ENCODE measurements at regions not wholly inside any gene's neighbourhood (a gene's known extent, or its start where the extent isn't known, plus 50 kb on each side); places are given as distances from the start of the nearest gene placed in this dataset.
"Not testable (repeated sequence)": the region's sequence is repeated elsewhere in the genome, so short reads cannot be mapped to it uniquely, and the experiment has no call there.

DNA sequence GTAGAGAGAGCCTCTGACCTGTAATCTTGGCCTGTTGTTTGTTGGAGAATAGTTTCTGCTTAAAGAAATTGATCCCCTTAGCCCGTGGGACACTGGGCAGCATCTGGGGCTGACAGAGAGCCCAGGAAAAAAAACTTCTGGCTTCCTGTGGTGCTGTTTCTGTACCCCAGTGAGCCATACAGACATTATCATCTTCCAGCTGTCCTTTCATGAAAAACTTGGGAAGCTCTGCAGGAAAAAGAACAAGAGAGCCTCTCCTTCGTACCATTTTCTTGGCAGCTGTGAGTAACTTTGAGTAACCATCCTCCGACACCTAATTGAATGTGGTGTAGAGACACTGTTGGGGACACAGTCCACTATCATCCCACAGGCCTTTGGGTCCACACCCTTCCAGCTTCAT lies 333.0 kb downstream of the SHQ1 start:
- no peaks in the 10 kb centered on the region for H3K9me3 Mint-ChIP-seq
- TF ChIP-seq, protein P1, sequence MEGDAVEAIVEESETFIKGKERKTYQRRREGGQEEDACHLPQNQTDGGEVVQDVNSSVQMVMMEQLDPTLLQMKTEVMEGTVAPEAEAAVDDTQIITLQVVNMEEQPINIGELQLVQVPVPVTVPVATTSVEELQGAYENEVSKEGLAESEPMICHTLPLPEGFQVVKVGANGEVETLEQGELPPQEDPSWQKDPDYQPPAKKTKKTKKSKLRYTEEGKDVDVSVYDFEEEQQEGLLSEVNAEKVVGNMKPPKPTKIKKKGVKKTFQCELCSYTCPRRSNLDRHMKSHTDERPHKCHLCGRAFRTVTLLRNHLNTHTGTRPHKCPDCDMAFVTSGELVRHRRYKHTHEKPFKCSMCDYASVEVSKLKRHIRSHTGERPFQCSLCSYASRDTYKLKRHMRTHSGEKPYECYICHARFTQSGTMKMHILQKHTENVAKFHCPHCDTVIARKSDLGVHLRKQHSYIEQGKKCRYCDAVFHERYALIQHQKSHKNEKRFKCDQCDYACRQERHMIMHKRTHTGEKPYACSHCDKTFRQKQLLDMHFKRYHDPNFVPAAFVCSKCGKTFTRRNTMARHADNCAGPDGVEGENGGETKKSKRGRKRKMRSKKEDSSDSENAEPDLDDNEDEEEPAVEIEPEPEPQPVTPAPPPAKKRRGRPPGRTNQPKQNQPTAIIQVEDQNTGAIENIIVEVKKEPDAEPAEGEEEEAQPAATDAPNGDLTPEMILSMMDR (IDR thresholded peaks at IDR 0.05; ENCODE audit: unreplicated experiment), result no peak
- peaks cover 30% of the 10 kb centered on the region for H3K4me1 Mint-ChIP-seq
- no peaks in the 10 kb centered on the region for H3K36me3 Mint-ChIP-seq
- peak overlapping the region; percentile 53 for H3K27ac Mint-ChIP-seq
- H3K4me3 Mint-ChIP-seq, result no peak overlapping the region
- no peaks in the 10 kb centered on the region for H3K27me3 Mint-ChIP-seq (ENCODE audit: low read depth)
- no peak for DNase-seq (ENCODE audit: low spot score in 2 of 2, unreplicated experiment in 2 of 2)

DNA sequence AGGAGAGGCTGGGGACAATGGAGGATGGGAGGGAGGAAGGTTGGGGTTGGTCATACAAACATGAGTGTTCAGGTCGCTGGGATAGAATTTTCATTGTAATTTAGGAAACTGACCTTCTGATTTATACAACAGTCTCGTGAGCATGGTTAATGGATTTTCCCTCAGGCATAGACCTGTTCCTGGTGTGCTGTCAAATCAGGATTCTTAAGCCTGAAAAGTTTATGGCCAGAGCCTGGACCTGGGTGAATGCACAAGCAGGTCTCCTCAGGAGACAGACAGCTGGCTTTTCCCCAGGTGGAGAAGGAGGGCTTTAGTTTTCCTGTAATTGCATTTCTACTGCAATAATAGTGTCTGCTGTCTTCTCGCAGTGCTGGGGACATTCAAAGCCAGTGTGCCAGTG lies 338.0 kb downstream of the SHQ1 start:
- no peak overlapping the region for H3K4me3 Mint-ChIP-seq
- H3K4me1 Mint-ChIP-seq, result peaks cover 1% of the 10 kb centered on the region
- no peaks in the 10 kb centered on the region for H3K27me3 Mint-ChIP-seq (ENCODE audit: low read depth)
- no peaks in the 10 kb centered on the region for H3K9me3 Mint-ChIP-seq
- TF ChIP-seq, protein P1 (IDR thresholded peaks at IDR 0.05; ENCODE audit: unreplicated experiment), result no peak
- H3K27ac Mint-ChIP-seq, result no peak overlapping the region
- H3K36me3 Mint-ChIP-seq, result no peaks in the 10 kb centered on the region
- DNase-seq (ENCODE audit: low spot score in 2 of 2, unreplicated experiment in 2 of 2), result no peak

DNA sequence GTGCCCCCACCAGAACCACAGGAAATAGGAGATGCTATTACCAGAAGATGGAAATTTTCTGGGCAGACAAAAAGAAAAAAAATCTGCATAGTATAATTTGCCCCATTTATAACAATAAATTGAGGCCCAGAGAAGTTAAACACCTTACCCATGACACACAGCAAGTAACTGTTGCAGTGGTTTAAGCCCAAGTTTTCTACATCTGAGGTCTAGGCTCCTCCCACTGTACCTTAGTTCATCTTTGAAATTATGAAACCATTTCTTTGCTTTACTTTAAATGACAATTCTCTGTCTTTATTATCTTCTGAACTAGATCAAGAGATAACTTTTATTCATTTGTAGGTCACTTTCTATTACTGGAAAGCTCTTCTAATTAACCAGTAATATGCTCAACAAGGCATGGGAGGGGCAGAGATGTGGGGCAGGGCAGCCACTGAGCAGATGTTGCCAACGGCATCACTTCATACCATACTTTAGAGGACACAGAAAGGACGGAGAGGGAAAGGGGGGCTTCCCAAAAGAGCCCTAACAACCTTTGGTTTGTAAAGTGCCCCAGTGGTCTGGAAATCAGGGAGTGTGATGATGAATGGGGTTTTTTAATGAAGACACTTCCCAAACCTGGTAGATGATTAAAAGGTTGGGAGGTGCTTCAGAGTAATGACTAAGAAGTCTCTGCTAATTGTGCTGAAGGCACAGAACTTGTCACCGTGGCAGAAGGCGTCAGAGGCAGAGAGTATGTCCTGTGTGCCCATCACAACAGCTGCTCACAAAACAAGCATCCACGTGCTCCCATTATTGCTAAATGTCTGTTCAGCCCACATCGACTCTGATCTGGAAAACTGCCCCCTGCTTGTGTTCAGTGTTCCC lies 342.5 kb downstream of the SHQ1 start:
- Mint-ChIP-seq H3K4me3 (no peak overlapping the region), H3K9me3 (peaks cover 4% of the 10 kb centered on the region), H3K27ac (no peak overlapping the region), H3K27me3 (ENCODE audit: low read depth) (peaks cover 2% of the 10 kb centered on the region), H3K36me3 (no peaks in the 10 kb centered on the region), H3K4me1 (no peaks in the 10 kb centered on the region)
- no peak for DNase-seq (ENCODE audit: low spot score in 2 of 2, unreplicated experiment in 2 of 2)
- TF ChIP-seq, protein P1 (IDR thresholded peaks at IDR 0.05; ENCODE audit: unreplicated experiment), result no peak

DNA sequence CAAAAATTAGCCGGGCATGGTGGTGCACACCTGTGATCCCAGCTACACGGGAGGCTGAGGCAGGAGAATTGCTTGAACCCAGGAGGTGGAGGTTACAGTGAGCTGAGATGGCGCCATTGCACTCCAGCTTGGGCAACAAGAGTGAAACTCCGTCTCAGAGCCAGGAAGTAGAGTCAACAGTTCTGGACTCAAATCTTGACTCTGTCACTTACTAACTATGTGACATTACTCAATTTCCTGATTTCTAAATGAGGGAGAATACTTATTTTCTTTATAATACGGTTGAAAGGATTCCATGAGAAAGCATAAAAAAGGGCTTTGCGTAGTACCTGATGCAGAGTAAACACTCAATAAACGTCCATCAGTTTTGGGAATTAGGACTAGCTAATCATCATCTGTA lies 350.7 kb downstream of the SHQ1 start:
- DNase-seq (ENCODE audit: low spot score in 2 of 2, unreplicated experiment in 2 of 2); H3K4me1 Mint-ChIP-seq; H3K27me3 Mint-ChIP-seq (ENCODE audit: low read depth); H3K4me3 Mint-ChIP-seq; H3K27ac Mint-ChIP-seq; H3K36me3 Mint-ChIP-seq: not testable (repeated sequence)
- H3K9me3 Mint-ChIP-seq, result peaks cover 17% of the 10 kb centered on the region

DNA sequence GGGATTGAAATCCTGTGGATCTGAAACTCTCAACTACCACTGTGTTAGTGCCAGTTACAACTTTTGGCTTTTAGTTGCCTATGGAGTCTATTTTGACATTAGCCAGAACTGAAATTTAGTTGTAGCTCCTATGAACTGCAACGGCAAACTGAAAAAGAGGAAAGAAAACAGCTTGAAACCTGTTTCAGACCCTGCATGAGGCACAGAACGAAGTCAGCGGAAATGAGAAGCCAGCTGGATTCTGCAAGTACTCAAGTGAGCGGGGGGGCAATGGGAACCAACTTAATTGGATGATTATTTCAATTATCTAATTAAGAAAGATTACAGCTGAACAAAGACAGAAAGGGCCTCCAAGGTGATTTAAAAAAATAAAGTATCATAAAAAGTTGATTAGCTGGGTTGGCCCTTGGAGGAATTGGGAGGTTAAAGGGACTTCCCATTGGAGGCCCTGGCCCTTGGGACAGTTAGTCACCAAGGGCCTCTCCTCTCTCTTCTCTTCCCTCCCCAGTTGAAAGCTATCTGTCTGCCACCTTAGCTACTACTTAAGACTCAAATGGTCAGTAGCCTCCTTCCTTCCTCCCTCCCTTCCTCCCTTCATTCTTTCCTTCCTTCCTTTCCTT lies 352.1 kb downstream of the SHQ1 start:
- no peaks in the 10 kb centered on the region for H3K27me3 Mint-ChIP-seq (ENCODE audit: low read depth)
- no peaks in the 10 kb centered on the region for H3K4me1 Mint-ChIP-seq
- DNase-seq (ENCODE audit: low spot score in 2 of 2, unreplicated experiment in 2 of 2), result no peak
- H3K9me3 Mint-ChIP-seq, result peaks cover 17% of the 10 kb centered on the region
- no peak overlapping the region for H3K27ac Mint-ChIP-seq
- H3K36me3 Mint-ChIP-seq, result no peaks in the 10 kb centered on the region
- TF ChIP-seq, protein P1 (IDR thresholded peaks at IDR 0.05; ENCODE audit: unreplicated experiment), result no peak
- no peak overlapping the region for H3K4me3 Mint-ChIP-seq

DNA sequence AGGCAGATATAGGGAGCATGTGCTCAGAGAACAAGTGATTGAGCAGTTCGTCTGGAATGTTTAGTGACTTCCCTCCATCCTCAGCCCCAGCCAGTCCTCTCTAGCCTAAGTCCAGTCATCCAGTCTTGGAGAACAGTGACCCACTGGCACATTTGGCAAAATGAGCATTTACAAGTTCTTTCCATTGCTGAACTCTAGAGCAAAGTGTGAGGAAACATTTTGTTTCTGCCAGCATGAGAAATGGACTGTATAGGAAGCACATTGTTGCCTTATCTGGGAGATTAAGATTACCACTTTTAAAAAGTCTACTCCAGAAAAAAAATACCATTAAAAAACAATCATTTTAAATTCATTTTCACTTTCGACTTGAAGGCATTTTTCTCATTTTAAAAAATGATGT lies 353.6 kb downstream of the SHQ1 start:
- no peaks in the 10 kb centered on the region for H3K36me3 Mint-ChIP-seq
- no peak overlapping the region for H3K4me3 Mint-ChIP-seq
- no peak overlapping the region for H3K27ac Mint-ChIP-seq
- no peak for DNase-seq (ENCODE audit: low spot score in 2 of 2, unreplicated experiment in 2 of 2)
- no peaks in the 10 kb centered on the region for H3K4me1 Mint-ChIP-seq
- H3K9me3 Mint-ChIP-seq, result peaks cover 17% of the 10 kb centered on the region
- TF ChIP-seq, protein P1 (IDR thresholded peaks at IDR 0.05; ENCODE audit: unreplicated experiment), result no peak
- no peaks in the 10 kb centered on the region for H3K27me3 Mint-ChIP-seq (ENCODE audit: low read depth)
